H1 (cell line): ENCODE measurements at regions not wholly inside any gene's neighbourhood (a gene's known extent, or its start where the extent isn't known, plus 50 kb on each side); places are given as distances from the start of the nearest gene placed in this dataset.

ENCODE experiments used
- BRCA1 ChIP-seq: IDR thresholded peaks from 2 replicates; pipeline ENCODE4 v1.6.1; 2012; ENCODE audit warnings: low read depth, low read length, improper control_type of control experiment
- EGR1 ChIP-seq: IDR thresholded peaks from 2 replicates; pipeline ENCODE4 v1.6.1; 2011; ENCODE audit warnings: low read depth, low read length, borderline replicate concordance
- EZH2 ChIP-seq: fragments of 200-600 bp; sonication (generic); IDR thresholded peaks from 2 replicates; pipeline ENCODE4 v1.7.1; 2012; ENCODE audit warnings: low read depth, mild to moderate bottlenecking, moderate library complexity, low read length, inconsistent platforms; ENCODE audit not compliant: severe bottlenecking
- POLR2A ChIP-seq, 2 experiments: IDR thresholded peaks; 1 replicate in 1 of 2; 2 replicates in 1 of 2; pipeline ENCODE4 v1.6.1; 2011; ENCODE audit warnings: low read depth in 2 of 2, low read length in 2 of 2, mild to moderate bottlenecking in 2 of 2; ENCODE audit errors: control extremely low read depth in 1 of 2
- POLR2AphosphoS5 ChIP-seq: IDR thresholded peaks from 2 replicates; pipeline ENCODE4 v1.6.1; 2011; ENCODE audit warnings: low read depth, low read length
- RBBP5 ChIP-seq: IDR thresholded peaks from 2 replicates; pipeline ENCODE4 v1.7.1; 2012; ENCODE audit warnings: low read depth, mild to moderate bottlenecking, inconsistent platforms, low read length, moderate library complexity, borderline replicate concordance
- SIN3A ChIP-seq, 2 experiments: IDR thresholded peaks in 1 of 2; conservative IDR thresholded peaks in 1 of 2; 2 replicates each; pipeline ENCODE4 v1.6.1; 2011 to 2012; ENCODE audit warnings: low read length in 2 of 2, improper control_type of control experiment in 1 of 2, low read depth in 1 of 2, mild to moderate bottlenecking in 1 of 2
- SP2 ChIP-seq: IDR thresholded peaks from 2 replicates; pipeline ENCODE4 v1.6.1; 2012; ENCODE audit warnings: mild to moderate bottlenecking, low read length, inconsistent platforms
- TF ChIP-seq, protein P1 (sequence below), 3 experiments: IDR thresholded peaks; 1 replicate in 2 of 3; 2 replicates in 1 of 3; pipeline versions ENCODE4 v1.5.1 to v1.6.1; 2011; ENCODE audit warnings: low read length in 3 of 3, mild to moderate bottlenecking in 3 of 3, inconsistent platforms in 2 of 3, low read depth in 1 of 3, moderate library complexity in 1 of 3; ENCODE audit not compliant: insufficient read depth in 1 of 3; ENCODE audit errors: control extremely low read depth in 1 of 3

GRCh38 chr13:65085977-65086376 is 2144.2 kb downstream of the PCDH9 start:
- TF ChIP-seq EZH2 (no peak), SP2 (no peak), RBBP5 (no peak), POLR2AphosphoS5 (no peak), SIN3A (conservative IDR thresholded peaks at IDR 0.05 in 1 of 2, IDR thresholded peaks at IDR 0.05 in 1 of 2; ENCODE audit: low read depth in 1 of 2, low read length in 2 of 2) (no peak), EGR1 (no peak), BRCA1 (no peak), POLR2A (IDR thresholded peaks at IDR 0.05; ENCODE audit: control extremely low read depth in 1 of 2, low read depth in 2 of 2, low read length in 2 of 2) (no peak)
- TF ChIP-seq, protein P1, sequence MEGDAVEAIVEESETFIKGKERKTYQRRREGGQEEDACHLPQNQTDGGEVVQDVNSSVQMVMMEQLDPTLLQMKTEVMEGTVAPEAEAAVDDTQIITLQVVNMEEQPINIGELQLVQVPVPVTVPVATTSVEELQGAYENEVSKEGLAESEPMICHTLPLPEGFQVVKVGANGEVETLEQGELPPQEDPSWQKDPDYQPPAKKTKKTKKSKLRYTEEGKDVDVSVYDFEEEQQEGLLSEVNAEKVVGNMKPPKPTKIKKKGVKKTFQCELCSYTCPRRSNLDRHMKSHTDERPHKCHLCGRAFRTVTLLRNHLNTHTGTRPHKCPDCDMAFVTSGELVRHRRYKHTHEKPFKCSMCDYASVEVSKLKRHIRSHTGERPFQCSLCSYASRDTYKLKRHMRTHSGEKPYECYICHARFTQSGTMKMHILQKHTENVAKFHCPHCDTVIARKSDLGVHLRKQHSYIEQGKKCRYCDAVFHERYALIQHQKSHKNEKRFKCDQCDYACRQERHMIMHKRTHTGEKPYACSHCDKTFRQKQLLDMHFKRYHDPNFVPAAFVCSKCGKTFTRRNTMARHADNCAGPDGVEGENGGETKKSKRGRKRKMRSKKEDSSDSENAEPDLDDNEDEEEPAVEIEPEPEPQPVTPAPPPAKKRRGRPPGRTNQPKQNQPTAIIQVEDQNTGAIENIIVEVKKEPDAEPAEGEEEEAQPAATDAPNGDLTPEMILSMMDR (IDR thresholded peaks at IDR 0.05; ENCODE audit: control extremely low read depth in 1 of 3, insufficient read depth in 1 of 3, low read depth in 1 of 3, low read length in 3 of 3) = no peak
